Activated T-helper 17 cell treated with anti-CD3 and anti-CD28 coated beads, Interleukin-2, amount 50 U/mL, for 72 hours (primary cell): ENCODE measurements at regions not wholly inside any gene's neighbourhood (a gene's known extent, or its start where the extent isn't known, plus 50 kb on each side); places are given as distances from the start of the nearest gene placed in this dataset.

Source experiments
- ATAC-seq: fragments of 150-1000 bp; cut with Tn5 transposase; replicated peaks from 2 replicates; pipeline ENCODE4 v1.10.0; 2021; ENCODE audit warnings: mild to moderate bottlenecking, moderate library complexity
- H3K27ac Mint-ChIP-seq: one replicate; pipeline ENCODE4 v1.8.0; 2022; ENCODE audit warnings: mixed read lengths
- H3K27me3 Mint-ChIP-seq: one replicate; pipeline ENCODE4 v1.8.0; 2022; ENCODE audit warnings: mixed read lengths
- H3K36me3 Mint-ChIP-seq: one replicate; pipeline ENCODE4 v1.8.0; 2022; ENCODE audit warnings: low read depth, mild to moderate bottlenecking, mixed read lengths
- H3K4me1 Mint-ChIP-seq: one replicate; pipeline ENCODE4 v1.8.0; 2022; ENCODE audit warnings: mixed read lengths
- H3K4me3 Mint-ChIP-seq: one replicate; pipeline ENCODE4 v1.8.0; 2022; ENCODE audit warnings: mild to moderate bottlenecking, mixed read lengths
- H3K9me3 Mint-ChIP-seq: one replicate; pipeline ENCODE4 v1.8.0; 2022; ENCODE audit warnings: mixed read lengths

DNA sequence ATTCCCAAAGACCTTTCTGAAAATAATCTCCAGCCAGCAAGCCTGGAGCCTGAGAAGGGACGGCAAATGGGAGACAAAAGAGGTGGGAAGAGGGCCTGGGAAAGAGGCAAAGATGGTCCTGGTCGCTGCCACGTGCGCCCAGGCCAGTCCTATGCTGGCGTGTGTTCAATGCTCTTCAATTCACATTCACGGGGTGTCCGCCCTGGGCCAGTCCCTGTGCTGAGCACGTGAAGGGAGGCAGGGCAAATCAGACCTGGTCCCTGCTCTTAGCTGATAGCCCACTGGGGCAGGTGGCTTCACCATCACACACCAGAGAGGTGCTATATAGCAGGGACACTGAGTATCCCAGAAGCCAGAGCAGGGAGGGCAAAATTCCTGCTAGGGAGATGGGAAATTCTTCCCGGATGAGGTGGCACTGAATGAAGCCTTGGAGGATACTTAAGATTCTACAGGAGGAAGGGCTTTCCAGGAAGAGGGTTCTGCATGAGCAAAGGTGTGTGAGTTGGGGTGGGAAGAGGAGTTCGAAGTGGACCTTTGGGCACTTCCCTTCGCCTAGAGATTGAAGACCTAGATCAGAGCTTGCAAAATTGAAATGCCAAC lies 148.2 kb downstream of the CHST1 start:
- Mint-ChIP-seq H3K27me3 (peaks cover 4% of the 10 kb centered on the region), H3K9me3 (peaks cover under 1% of the 10 kb centered on the region), H3K4me1 (no peaks in the 10 kb centered on the region), H3K36me3 (no peaks in the 10 kb centered on the region), H3K27ac (no peak overlapping the region), H3K4me3 (no peak overlapping the region)
- no peak for ATAC-seq

DNA sequence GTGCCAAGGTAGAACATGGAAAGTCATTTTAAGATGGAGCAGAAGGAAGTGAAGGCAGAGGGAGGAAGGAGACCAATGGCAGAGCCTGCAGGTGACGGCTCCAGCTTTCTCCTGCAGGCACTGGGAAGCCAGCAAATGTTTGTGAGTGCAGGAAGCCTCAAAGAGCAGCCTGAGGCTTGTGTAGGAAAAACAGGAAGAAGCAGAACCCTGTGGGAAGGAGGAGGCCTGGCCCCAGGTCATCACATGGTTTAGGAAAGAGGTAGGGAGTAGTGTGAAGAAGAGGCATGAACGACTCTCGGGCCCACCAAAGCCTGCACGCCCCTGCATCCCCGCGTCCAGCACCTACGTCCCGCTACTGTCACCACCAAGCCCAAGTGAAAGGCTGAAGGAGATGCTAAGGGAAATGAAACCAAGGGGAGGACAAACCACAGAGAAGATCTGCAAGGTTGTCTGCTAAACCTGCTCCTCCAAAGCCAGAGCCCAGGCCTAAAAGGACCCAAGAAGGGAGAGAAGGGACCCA lies 151.5 kb downstream of the CHST1 start:
- Mint-ChIP-seq H3K36me3 (no peaks in the 10 kb centered on the region), H3K4me3 (no peak overlapping the region), H3K4me1 (no peaks in the 10 kb centered on the region), H3K9me3 (no peaks in the 10 kb centered on the region), H3K27me3 (peaks cover 6% of the 10 kb centered on the region), H3K27ac (no peak overlapping the region)
- ATAC-seq = no peak

DNA sequence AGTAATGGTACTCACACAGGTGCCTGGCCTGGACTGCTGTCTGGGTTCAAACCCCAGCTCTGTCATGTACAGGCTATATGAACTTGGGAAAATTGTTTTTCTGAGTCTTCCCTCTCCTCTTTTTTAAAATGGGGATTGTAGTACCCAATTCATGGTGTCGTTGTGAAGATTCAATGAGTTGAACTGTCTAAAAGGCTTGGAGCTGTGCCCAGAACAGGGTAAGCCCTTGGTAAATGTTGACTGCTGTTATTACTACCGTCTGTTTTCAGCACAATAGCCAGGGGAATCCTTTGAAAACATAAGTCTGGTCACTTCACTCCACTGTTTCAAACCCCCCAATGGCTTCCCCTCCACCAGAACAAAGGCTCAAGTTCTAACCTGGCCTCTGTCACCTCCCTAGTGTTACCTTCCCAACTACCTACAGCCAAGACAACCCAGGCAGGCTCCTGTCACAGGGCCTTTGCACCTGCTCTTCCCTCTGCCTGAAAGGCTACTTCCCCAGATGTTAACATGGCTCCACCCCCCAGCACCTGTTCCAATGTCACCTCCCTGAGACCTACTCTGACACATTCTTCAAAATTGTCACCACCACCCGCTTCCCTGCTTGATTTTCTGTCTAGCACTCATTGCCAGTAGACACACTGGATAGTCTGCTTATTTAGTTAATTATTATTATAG lies 152.8 kb downstream of the CHST1 start:
- no peak overlapping the region for H3K27ac Mint-ChIP-seq
- H3K4me1 Mint-ChIP-seq = no peaks in the 10 kb centered on the region
- H3K4me3 Mint-ChIP-seq = no peak overlapping the region
- H3K9me3 Mint-ChIP-seq = no peaks in the 10 kb centered on the region
- no peaks in the 10 kb centered on the region for H3K36me3 Mint-ChIP-seq
- peaks cover 7% of the 10 kb centered on the region for H3K27me3 Mint-ChIP-seq
- ATAC-seq = no peak

DNA sequence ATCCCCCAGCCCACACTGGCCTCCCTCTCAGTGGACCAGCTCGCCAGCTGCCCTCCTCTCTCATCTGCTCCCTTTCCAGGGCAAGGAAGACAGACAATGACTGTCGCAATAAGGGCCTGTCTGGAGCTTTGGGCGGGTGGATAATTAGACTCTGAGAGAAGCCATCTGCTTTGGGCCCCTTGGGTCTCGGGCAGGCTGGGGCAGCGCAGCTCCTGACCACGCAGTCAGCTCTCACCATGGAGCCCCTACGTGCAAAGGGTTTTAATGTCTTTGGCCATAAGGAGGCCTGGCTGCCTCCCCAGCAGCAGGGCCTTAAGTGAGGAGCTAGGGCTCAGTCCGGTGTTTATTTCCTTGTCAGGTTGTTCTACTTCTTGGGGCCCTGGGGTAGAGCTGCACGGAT lies 153.9 kb downstream of the CHST1 start:
- no peaks in the 10 kb centered on the region for H3K36me3 Mint-ChIP-seq
- no peak overlapping the region for H3K27ac Mint-ChIP-seq
- no peaks in the 10 kb centered on the region for H3K4me1 Mint-ChIP-seq
- H3K27me3 Mint-ChIP-seq = peaks cover 10% of the 10 kb centered on the region
- no peaks in the 10 kb centered on the region for H3K9me3 Mint-ChIP-seq
- no peak for ATAC-seq
- no peak overlapping the region for H3K4me3 Mint-ChIP-seq

DNA sequence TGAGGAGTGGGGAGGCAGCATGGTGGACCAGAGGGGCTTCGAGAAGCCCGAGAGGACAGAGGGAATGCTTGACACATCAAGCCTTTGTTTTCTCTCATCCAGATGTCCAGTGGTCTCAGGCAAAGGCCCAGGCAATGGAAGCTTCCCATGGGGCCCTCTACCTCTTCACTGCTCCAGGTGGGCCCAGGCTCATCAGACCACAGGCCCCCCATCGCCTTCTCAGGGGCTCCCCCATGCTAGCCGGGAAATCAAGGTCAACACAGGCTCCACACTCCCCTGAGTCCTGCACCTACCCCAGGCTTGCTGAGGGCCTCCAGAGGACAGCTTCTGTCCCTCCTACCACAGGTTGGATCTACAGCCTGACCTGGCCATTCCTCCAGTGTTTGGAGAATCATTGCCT lies 157.5 kb downstream of the CHST1 start:
- no peak overlapping the region for H3K27ac Mint-ChIP-seq
- peaks cover 14% of the 10 kb centered on the region for H3K27me3 Mint-ChIP-seq
- no peaks in the 10 kb centered on the region for H3K36me3 Mint-ChIP-seq
- no peak overlapping the region for H3K4me3 Mint-ChIP-seq
- no peak for ATAC-seq
- no peaks in the 10 kb centered on the region for H3K9me3 Mint-ChIP-seq
- no peaks in the 10 kb centered on the region for H3K4me1 Mint-ChIP-seq

DNA sequence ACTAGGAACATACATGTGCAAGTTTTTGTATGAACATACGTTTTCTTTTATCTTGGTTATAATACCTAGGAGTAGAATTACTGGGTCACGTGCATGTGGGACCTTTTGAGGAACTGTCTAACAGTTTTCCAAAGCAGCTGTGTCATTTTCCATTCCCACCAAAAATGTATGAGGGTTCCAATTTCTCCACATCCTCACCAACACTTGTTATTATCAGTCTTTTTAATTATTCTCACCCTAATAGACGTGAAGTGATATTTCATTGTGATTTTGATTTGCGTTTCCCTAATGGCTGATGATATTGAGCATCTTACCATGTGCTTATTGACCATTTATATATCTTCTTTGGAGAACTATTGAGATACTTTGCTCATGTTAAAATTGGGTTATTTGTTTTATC lies 162.1 kb downstream of the CHST1 start:
- H3K4me3 Mint-ChIP-seq = no peak overlapping the region
- H3K27me3 Mint-ChIP-seq = peaks cover 33% of the 10 kb centered on the region
- H3K9me3 Mint-ChIP-seq = no peaks in the 10 kb centered on the region
- H3K27ac Mint-ChIP-seq = no peak overlapping the region
- H3K4me1 Mint-ChIP-seq = no peaks in the 10 kb centered on the region
- no peaks in the 10 kb centered on the region for H3K36me3 Mint-ChIP-seq
- no peak for ATAC-seq

DNA sequence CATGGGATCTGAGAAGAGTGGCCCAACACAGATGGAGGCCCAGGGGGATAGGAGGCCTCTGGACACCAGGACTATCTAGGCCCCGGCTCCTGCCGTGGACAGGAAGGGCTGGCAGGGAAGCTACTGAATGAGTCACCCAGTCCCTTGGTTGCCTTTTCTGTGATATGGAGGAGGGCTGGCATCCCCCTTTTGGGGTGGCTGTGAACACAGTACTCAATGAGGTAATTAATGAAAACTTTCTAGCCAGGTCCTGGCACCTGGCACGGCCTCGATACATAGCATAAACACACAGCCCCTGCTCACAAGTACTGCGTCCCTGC lies 163.2 kb downstream of the CHST1 start:
- Mint-ChIP-seq H3K27me3 (peaks cover 35% of the 10 kb centered on the region), H3K4me3 (no peak overlapping the region), H3K4me1 (no peaks in the 10 kb centered on the region), H3K9me3 (no peaks in the 10 kb centered on the region), H3K36me3 (no peaks in the 10 kb centered on the region), H3K27ac (no peak overlapping the region)
- no peak for ATAC-seq

DNA sequence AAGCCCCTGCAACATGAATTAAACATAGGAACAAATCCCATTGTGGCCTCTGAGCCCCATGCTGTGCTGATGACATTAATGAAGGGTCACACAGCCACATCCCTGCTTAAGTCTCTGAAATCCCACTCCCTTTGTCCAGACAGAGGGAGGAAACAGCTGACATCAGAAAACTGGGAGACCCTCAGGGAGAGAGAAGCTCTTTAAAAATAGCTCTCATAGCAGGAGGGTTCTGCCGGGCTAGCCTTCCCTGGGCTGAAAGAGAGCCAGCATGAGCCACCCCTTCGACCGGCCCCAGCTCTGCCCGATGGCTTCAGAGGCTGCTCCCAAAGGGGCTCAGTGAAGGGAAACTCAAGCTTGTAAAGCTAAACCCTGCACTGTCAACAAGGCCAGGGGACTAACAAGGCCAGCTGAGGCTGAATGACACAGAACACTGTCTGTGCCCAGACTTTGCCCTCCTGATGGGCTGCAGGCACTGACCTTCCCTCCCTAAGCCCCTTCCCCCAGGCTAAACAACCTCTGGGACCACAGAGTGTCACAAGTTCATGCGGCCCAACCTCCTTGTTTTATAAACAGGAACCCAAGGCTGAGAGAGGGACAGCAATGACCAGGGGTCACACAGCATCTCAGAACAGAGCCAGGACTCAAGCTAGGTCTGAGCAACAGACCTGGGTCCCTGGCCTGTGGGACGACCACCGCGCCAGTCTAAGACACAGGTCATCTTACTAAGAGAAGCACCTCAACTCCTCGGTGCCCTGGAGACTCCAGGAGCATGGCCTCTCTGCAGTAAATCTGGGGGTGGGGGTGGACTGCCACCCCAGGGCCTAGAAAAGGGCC lies 163.8 kb downstream of the CHST1 start:
- Mint-ChIP-seq H3K27ac (no peak overlapping the region), H3K27me3 (peaks cover 35% of the 10 kb centered on the region), H3K9me3 (no peaks in the 10 kb centered on the region), H3K4me1 (no peaks in the 10 kb centered on the region), H3K36me3 (no peaks in the 10 kb centered on the region), H3K4me3 (no peak overlapping the region)
- ATAC-seq = no peak

DNA sequence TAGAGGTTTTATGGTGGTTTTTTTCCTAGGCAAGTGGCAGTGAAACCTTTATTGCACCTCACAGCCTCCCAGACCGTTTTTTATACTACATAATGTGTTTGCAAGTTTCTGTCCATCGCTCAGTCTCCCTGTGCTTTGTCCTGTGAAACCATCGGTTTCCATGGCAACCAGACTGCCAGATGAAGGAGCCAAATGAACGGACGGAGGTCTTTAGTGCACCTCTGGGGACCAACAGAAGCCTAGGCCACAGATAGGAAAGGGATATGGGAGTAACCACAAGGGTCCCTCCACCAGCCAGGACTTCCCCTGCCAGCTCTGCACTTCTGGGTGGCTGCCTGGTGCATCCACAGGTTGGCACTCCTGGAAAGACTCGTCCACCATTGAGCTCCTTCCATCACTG lies 165.0 kb downstream of the CHST1 start:
- peaks cover 34% of the 10 kb centered on the region for H3K27me3 Mint-ChIP-seq
- H3K27ac Mint-ChIP-seq = no peak overlapping the region
- ATAC-seq = no peak
- H3K9me3 Mint-ChIP-seq = no peaks in the 10 kb centered on the region
- H3K4me3 Mint-ChIP-seq = no peak overlapping the region
- H3K36me3 Mint-ChIP-seq = no peaks in the 10 kb centered on the region
- no peaks in the 10 kb centered on the region for H3K4me1 Mint-ChIP-seq

DNA sequence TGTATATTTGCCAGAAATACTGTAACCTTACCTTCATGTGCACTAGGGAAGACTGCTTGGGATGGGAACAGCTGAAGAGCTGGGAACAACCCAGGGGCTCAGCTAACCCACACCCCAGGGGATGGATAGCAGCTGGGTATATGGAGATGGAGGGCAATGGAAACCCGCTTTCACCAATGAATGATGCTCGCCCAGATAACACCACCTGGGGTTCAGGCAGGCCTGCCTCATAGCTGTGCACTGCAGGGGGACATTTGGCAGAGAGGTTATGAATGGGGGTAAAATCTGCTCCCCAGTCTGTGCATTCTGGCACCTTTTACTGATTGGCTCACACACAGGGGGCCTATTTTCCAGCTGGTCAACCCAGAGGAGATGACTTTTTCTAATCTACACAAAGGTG lies 170.7 kb downstream of the CHST1 start:
- no peak overlapping the region for H3K27ac Mint-ChIP-seq
- H3K36me3 Mint-ChIP-seq = no peaks in the 10 kb centered on the region
- no peaks in the 10 kb centered on the region for H3K9me3 Mint-ChIP-seq
- no peaks in the 10 kb centered on the region for H3K4me1 Mint-ChIP-seq
- H3K27me3 Mint-ChIP-seq = peaks cover 22% of the 10 kb centered on the region
- no peak for ATAC-seq
- no peak overlapping the region for H3K4me3 Mint-ChIP-seq

DNA sequence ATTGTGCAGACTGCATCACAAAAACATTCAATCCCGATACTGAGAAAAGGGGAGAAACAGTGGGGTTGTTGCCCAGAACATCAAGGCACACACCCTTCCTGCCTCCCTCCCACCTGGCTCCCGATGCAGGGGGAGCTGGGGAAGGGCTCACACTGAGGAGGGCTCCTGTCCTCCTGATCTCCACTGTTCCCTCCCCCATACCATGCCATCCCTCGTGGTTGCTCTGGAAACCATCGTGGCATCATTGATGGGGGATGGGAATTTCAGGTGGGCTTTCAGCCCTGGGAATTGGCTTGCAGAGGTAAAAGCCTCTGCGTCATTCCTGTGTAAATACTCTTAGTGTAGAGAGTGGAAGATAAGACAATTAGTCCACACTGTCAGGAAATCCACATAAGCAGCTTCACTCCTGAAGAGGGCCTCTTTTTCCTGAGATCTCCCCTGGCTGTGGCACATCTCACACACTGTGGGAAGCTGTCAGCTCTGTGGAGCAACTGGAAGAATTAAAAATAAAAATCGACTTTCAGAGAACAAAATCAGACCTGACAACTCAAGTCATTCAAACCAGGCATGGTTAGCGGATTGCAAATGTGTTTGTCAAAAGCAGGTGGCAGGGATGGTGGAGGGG lies 176.0 kb downstream of the CHST1 start:
- Mint-ChIP-seq H3K27ac (no peak overlapping the region), H3K27me3 (peaks cover 10% of the 10 kb centered on the region), H3K4me1 (no peaks in the 10 kb centered on the region), H3K4me3 (no peak overlapping the region), H3K9me3 (no peaks in the 10 kb centered on the region), H3K36me3 (no peaks in the 10 kb centered on the region)
- ATAC-seq = no peak

DNA sequence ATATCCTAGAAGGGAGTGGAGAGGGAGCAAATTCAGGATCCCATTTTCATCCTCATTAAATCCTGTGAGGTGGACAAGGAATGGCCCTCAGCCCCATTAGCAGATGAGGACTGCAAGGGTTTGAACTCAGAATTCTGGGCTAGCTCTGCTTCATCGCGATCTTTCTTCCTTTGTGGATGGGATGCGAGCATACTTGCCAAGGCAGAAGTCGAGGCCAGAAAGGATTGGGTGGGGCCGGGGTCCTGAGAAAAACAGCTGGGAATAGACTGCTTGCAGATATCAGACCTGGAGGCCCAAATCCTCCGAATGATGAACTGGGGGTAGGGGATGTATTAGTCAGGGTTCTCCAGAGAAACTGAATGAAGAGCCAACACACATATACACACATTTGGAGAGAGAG lies 179.0 kb downstream of the CHST1 start:
- Mint-ChIP-seq H3K4me3 (no peak overlapping the region), H3K27ac (no peak overlapping the region), H3K9me3 (no peaks in the 10 kb centered on the region), H3K36me3 (no peaks in the 10 kb centered on the region), H3K4me1 (no peaks in the 10 kb centered on the region), H3K27me3 (peaks cover 15% of the 10 kb centered on the region)
- ATAC-seq = no peak

DNA sequence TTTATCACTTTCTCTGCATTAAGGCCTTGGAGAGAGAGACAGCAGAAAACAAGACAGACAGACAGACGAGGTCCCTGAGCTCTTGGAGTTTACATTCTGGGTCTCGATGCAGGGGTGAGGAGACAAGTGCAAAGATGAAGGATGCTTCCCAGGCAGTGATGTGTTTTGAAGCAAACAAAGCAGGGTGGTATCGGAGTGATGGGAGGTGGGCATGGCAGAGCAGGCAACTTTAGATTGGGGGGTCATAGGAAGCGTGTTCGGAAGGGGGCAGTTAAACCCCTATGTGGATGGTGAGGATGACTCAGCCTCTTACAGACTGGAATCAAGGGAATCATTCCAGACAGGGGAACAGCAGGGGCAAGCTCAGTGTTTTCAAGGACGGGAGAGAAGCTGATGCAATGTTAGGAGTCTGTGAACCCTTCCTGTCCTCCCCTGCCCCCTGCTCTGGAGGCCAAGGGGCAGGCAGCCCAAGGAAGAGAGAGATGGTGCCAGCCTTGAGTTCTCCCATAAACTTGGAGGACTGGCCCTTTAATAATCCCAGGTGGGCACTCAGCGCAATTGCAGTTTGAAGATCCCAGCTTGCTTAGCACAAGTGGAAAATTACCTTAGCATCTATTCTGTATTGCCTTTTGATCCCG lies 180.2 kb downstream of the CHST1 start:
- no peak overlapping the region for H3K4me3 Mint-ChIP-seq

DNA sequence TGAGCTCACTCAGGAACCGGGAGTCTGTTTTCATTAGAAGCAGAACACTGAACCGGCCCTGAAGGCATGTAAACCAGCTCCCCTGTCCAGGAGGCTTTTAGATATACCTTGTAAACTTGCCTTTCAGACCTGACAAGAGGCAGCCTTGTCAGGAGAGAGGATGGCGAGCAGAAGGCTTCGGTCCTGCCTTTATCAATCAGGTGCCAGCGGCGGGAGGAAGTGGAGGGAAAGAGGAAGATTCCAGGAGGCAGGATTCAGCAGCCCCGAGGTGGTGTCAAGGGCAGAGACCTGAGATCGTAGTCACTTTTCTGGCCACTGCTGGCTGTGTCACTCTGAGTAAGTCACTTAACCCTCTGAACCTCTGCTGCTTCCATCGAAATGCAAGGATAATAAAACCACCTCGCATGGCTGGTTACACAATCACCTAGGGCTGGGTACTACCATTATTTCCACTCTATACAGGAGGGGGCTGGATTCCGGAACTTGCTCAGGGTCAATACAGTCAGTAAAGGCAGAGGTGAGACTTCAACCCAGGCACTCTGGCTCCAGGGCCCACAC lies 181.0 kb downstream of the CHST1 start:
- no peak for ATAC-seq
- Mint-ChIP-seq H3K27ac (no peak overlapping the region), H3K9me3 (no peaks in the 10 kb centered on the region), H3K4me3 (no peak overlapping the region), H3K27me3 (peaks cover 24% of the 10 kb centered on the region), H3K4me1 (no peaks in the 10 kb centered on the region), H3K36me3 (no peaks in the 10 kb centered on the region)

More for the DNA sequence above, 180.2 kb downstream of the CHST1 start:
- ATAC-seq = no peak
- Mint-ChIP-seq H3K27ac (no peak overlapping the region), H3K27me3 (peaks cover 21% of the 10 kb centered on the region), H3K9me3 (no peaks in the 10 kb centered on the region), H3K36me3 (no peaks in the 10 kb centered on the region), H3K4me1 (no peaks in the 10 kb centered on the region)
